ENCODE measurements at regions not wholly inside any gene's neighbourhood (a gene's known extent, or its start where the extent isn't known, plus 50 kb on each side); places are given as distances from the start of the nearest gene placed in this dataset.

- TF ChIP-seq CTCF (IDR thresholded peaks at IDR 0.05) (no peak), POLR2A (IDR thresholded peaks at IDR 0.05) (no peak)
Observed at GRCh38 chr12:85448031-85448430, 168.0 kb downstream of the ALX1 start.

Measured in Peyer's patch (tissue), 4 donors.